Activated CD8-positive, alpha-beta memory T cell treated with anti-CD3 and anti-CD28 coated beads, Interleukin-2, amount 50 U/mL, for 1 hour (primary cell): ENCODE measurements at regions not wholly inside any gene's neighbourhood (a gene's known extent, or its start where the extent isn't known, plus 50 kb on each side); places are given as distances from the start of the nearest gene placed in this dataset.
"Not testable (repeated sequence)": the region's sequence is repeated elsewhere in the genome, so short reads cannot be mapped to it uniquely, and the experiment has no call there.

Experiments used
- DNase-seq: peaks from one replicate; pipeline ENCODE4 v3.0.0-alpha.2; 2020; ENCODE audit errors: extremely low read depth

- no peak for DNase-seq
Observed at GRCh38 chr12:93204896-93205295, 172.8 kb upstream of the NUDT4 start.

GRCh38 chr12:93205361-93205760, 172.4 kb upstream of the NUDT4 start:
- DNase-seq: no peak

- DNase-seq: no peak
Observed at GRCh38 chr12:93208011-93208410, 169.7 kb upstream of the NUDT4 start.

GRCh38 chr12:93214523-93215289, 163.0 kb upstream of the NUDT4 start:
- DNase-seq: no peak

- DNase-seq: no peak
Observed at GRCh38 chr12:93215290-93215678, 162.4 kb upstream of the NUDT4 start.

- DNase-seq: no peak
Observed at GRCh38 chr12:93219947-93220346, 157.8 kb upstream of the NUDT4 start.

GRCh38 chr12:93221841-93222240, 155.9 kb upstream of the NUDT4 start:
- no peak for DNase-seq

GRCh38 chr12:93223440-93224426, 154.0 kb upstream of the NUDT4 start:
- no peak for DNase-seq

- DNase-seq: no peak
Observed at GRCh38 chr12:93225094-93225493, 152.6 kb upstream of the NUDT4 start.

GRCh38 chr12:93226361-93226760, 151.4 kb upstream of the NUDT4 start:
- no peak for DNase-seq

- no peak for DNase-seq
Observed at GRCh38 chr12:93229494-93230325, 148.0 kb upstream of the NUDT4 start.

GRCh38 chr12:93230326-93230720, 147.4 kb upstream of the NUDT4 start:
- DNase-seq: no peak

GRCh38 chr12:93231938-93232337, 145.8 kb upstream of the NUDT4 start:
- no peak for DNase-seq

GRCh38 chr12:93234641-93235040, 143.1 kb upstream of the NUDT4 start:
- DNase-seq: no peak

- DNase-seq: no peak
Observed at GRCh38 chr12:93235881-93236280, 141.8 kb upstream of the NUDT4 start.

- DNase-seq: no peak
Observed at GRCh38 chr12:93237235-93237915, 140.3 kb upstream of the NUDT4 start.

GRCh38 chr12:93238512-93239262, 139.0 kb upstream of the NUDT4 start:
- not testable (repeated sequence) for DNase-seq

- DNase-seq: not testable (repeated sequence)
Observed at GRCh38 chr12:93239789-93240188, 137.9 kb upstream of the NUDT4 start.

GRCh38 chr12:93242154-93242972, 135.4 kb upstream of the NUDT4 start:
- no peak for DNase-seq

- no peak for DNase-seq
Observed at GRCh38 chr12:93243382-93243688, 134.4 kb upstream of the NUDT4 start.
